Thyroid gland (tissue), 4 donors: ENCODE measurements at regions not wholly inside any gene's neighbourhood (a gene's known extent, or its start where the extent isn't known, plus 50 kb on each side); places are given as distances from the start of the nearest gene placed in this dataset.

Experiments
- DNase-seq, 2 donors: peaks; one replicate each; pipeline ENCODE4 v3.0.0-alpha.2; 2019
- H3K27ac ChIP-seq, 3 donors: fragments of 200-600 bp; sonication (generic); 1 replicate in 2 of 3; 2 replicates in 1 of 3; pipeline ENCODE4 v1.5.1; 2016 to 2019; ENCODE audit warnings: mild to moderate bottlenecking in 1 of 3, moderate library complexity in 1 of 3
- H3K27me3 ChIP-seq: fragments of 200-600 bp; sonication (generic); one replicate; pipeline ENCODE4 v1.5.1; 2019
- H3K36me3 ChIP-seq, 2 donors: fragments of 200-600 bp; sonication (generic); one replicate each; pipeline ENCODE4 v1.5.1; 2016 to 2019
- H3K4me1 ChIP-seq, 2 donors: fragments of 200-600 bp; sonication (generic); one replicate each; pipeline ENCODE4 v1.5.1; 2017 to 2019
- H3K4me3 ChIP-seq, 3 donors: fragments of 200-600 bp; sonication (generic); replicated peaks in 1 of 3; 1 replicate in 2 of 3; 2 replicates in 1 of 3; pipeline ENCODE4 v1.5.1; 2016; ENCODE audit warnings: mild to moderate bottlenecking in 1 of 3
- H3K9me3 ChIP-seq: fragments of 200-600 bp; sonication (generic); one replicate; pipeline ENCODE4 v1.5.1; 2017
- POLR2A ChIP-seq, 2 donors: fragments of 450-650 bp; IDR thresholded peaks; one replicate each; pipeline ENCODE4 v1.6.1; 2017; ENCODE audit warnings: antibody characterized with exemption in 2 of 2, mild to moderate bottlenecking in 2 of 2, moderate library complexity in 1 of 2
- WGBS, 2 donors: methylation state at CpG; one replicate each; pipeline ENCODE4 v1.1.5; 2017; 5-methylcytosine and 5-hydroxymethylcytosine counted together
- intact Hi-C: fragments of 100-400 bp; cut with DNase I; formaldehyde crosslinking; loops from one replicate; pipeline ENCODE4 v1.15.1; 2023
- TF ChIP-seq, protein P1 (sequence below), 6 experiments: fragments of 200-600 bp in 3 of 6; fragments of 450-650 bp in 3 of 6; sonication (generic) in 3 of 6; IDR thresholded peaks; one replicate each; pipeline ENCODE4 v1.5.1; 2016 to 2019; ENCODE audit warnings: antibody characterized with exemption in 6 of 6, mild to moderate bottlenecking in 2 of 6, inconsistent platforms in 1 of 6, moderate library complexity in 1 of 6

DNA sequence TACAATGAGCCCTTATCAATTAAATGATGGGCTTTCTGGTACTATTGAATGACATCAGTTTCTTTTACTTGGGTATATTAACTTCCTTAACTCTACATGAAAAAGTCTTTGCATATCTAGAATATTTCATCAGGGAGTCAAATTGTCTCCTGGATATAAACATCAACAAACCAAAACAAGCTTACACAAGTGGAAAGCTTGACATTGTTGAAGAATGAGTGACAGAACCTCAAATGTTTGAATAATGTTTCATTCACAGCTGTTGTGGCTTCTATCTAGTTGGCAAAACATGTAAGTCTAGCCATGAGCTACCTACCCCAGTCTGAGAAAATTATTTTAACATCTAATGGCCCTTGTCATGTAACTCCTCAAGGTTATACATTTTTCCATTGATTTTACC is 604.8 kb upstream of the ADAMTS5 start:
- Histone ChIP-seq H3K9me3 (no peaks in the 10 kb centered on the region), H3K27ac (no peak overlapping the region), H3K36me3 (no peaks in the 10 kb centered on the region), H3K4me3 (no peak overlapping the region), H3K27me3 (no peaks in the 10 kb centered on the region), H3K4me1 (no peaks in the 10 kb centered on the region)
- TF ChIP-seq POLR2A (IDR thresholded peaks at IDR 0.05), result no peak
- TF ChIP-seq, protein P1, sequence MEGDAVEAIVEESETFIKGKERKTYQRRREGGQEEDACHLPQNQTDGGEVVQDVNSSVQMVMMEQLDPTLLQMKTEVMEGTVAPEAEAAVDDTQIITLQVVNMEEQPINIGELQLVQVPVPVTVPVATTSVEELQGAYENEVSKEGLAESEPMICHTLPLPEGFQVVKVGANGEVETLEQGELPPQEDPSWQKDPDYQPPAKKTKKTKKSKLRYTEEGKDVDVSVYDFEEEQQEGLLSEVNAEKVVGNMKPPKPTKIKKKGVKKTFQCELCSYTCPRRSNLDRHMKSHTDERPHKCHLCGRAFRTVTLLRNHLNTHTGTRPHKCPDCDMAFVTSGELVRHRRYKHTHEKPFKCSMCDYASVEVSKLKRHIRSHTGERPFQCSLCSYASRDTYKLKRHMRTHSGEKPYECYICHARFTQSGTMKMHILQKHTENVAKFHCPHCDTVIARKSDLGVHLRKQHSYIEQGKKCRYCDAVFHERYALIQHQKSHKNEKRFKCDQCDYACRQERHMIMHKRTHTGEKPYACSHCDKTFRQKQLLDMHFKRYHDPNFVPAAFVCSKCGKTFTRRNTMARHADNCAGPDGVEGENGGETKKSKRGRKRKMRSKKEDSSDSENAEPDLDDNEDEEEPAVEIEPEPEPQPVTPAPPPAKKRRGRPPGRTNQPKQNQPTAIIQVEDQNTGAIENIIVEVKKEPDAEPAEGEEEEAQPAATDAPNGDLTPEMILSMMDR (IDR thresholded peaks at IDR 0.05), result no peak
- intact Hi-C loops, result no loop called here
- no peak for DNase-seq

DNA sequence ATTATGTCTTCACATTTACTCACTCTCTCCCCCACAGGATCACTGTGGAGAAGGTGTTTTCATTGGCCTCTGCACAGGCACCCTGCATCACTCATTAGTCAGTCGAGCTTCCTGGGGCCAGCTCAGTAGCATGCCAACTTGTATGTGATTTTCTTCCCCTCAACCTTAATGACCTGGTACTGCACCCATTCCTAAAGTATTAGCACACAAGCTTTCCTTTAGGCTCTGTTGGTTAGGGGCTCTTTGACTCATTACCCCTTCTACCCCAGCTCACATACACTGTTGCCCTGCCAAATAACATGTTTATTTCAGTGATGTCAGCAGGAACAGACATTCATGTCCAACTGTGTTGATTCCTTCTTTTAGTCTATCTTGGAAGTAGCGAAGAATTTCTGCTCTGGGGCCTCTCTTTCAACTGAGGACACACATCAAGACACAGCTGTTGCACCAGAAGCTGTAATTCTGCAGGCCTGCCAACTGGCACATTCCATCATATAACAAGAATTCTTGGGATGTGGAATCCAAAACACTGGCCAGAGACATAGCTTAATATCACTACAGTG is 603.5 kb upstream of the ADAMTS5 start:
- Histone ChIP-seq H3K27me3 (no peaks in the 10 kb centered on the region), H3K9me3 (no peaks in the 10 kb centered on the region), H3K36me3 (no peaks in the 10 kb centered on the region), H3K4me1 (no peaks in the 10 kb centered on the region), H3K27ac (no peak overlapping the region), H3K4me3 (no peak overlapping the region)
- peak; percentile 4 to 16 for DNase-seq
- no peak for TF ChIP-seq POLR2A (IDR thresholded peaks at IDR 0.05)
- TF ChIP-seq, protein P1 (IDR thresholded peaks at IDR 0.05), result no peak
- WGBS, 2 donors, result 71 to 80% methylated on average over 2 of the region's 2 CpGs
- intact Hi-C loops, result no loop called here

DNA sequence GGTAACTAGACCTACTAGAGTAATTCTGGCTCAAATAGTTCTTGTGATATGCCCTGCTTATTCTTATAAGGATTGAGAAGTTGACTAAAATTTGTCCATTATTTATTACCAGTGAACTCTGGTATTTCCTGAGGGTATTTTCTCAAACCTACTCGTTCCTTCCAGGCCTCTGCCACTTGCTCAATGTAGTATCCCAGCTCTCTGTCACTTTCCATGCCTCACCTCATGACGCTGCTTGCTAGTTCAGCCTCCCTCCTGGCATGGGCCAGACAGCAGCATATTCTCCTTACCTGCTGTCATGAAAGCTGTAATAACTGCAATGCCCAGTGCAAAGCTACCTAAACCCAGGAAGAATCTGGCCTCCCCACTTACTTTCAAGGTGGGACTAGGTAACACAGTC is 602.9 kb upstream of the ADAMTS5 start:
- H3K36me3 ChIP-seq, result no peaks in the 10 kb centered on the region
- no peaks in the 10 kb centered on the region for H3K9me3 ChIP-seq
- DNase-seq, result no peak
- no peak for TF ChIP-seq POLR2A (IDR thresholded peaks at IDR 0.05)
- TF ChIP-seq, protein P1 (IDR thresholded peaks at IDR 0.05), result no peak
- intact Hi-C loops, result loop anchor here (5.0 kb wide), 1 partner anchor 718 kb away; no protein-coding TSS in a partner anchor
- no peak overlapping the region for H3K4me3 ChIP-seq
- no peak overlapping the region for H3K27ac ChIP-seq
- WGBS, 2 donors, result 71 to 85% methylated on average over 2 of the region's 2 CpGs
- no peaks in the 10 kb centered on the region for H3K4me1 ChIP-seq
- no peaks in the 10 kb centered on the region for H3K27me3 ChIP-seq

DNA sequence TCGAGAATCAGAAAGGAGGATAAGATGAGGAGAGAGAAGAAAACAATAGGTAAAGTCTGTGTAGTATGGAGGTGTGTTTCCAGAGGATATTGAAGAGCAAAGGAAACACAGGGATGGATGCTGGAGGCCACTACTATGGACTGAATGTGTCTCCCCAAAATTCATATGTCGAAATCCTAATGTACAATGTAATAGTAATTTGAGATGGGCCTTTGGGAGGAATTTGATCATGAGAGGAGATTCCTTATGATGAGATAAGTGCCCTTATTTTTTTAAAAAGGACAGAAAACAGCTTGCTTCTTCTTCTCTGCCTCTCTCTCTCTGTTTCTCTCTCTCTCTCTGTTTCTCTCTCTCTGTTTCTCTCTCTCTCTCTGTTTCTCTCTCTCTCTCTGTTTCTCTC is 602.2 kb upstream of the ADAMTS5 start:
- DNase-seq, result no peak
- no peaks in the 10 kb centered on the region for H3K36me3 ChIP-seq
- no peak overlapping the region for H3K27ac ChIP-seq
- no peak overlapping the region for H3K4me3 ChIP-seq
- intact Hi-C loops, result loop anchor here (5.0 kb wide), 1 partner anchor 717 kb away; no protein-coding TSS in a partner anchor
- 88 to 90% methylated on average over 2 of the region's 2 CpGs for WGBS, 2 donors
- TF ChIP-seq, protein P1 (IDR thresholded peaks at IDR 0.05), result no peak
- TF ChIP-seq POLR2A (IDR thresholded peaks at IDR 0.05), result no peak
- H3K9me3 ChIP-seq, result no peaks in the 10 kb centered on the region
- H3K27me3 ChIP-seq, result no peaks in the 10 kb centered on the region
- H3K4me1 ChIP-seq, result no peaks in the 10 kb centered on the region

DNA sequence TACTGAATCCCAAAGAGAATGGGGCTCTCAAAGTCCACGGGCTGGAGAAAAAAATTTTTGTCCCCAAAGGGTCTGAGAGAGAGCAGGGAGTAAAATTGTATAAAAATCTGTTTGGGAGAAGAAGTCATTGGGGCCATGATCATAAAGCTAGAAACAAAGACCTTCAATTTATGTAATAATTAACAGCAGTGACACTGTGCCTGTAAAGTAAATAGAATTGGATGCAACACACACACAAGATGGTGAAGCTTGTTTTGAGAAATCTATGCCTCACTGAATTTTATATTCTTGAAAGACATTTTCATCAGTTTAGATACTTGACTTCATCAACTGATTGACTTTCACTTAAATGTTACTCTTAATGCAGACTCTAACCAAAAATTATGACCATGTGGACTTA is 600.5 kb upstream of the ADAMTS5 start:
- 94 to 97% methylated on average over 1 of the region's 1 CpG for WGBS, 2 donors
- intact Hi-C loops, result loop anchor here (5.0 kb wide), 1 partner anchor 715 kb away; no protein-coding TSS in a partner anchor
- DNase-seq, result no peak

More for the DNA sequence above, 600.5 kb upstream of the ADAMTS5 start:
- H3K27me3 ChIP-seq, result no peaks in the 10 kb centered on the region
- no peak overlapping the region for H3K27ac ChIP-seq
- no peaks in the 10 kb centered on the region for H3K36me3 ChIP-seq
- H3K4me3 ChIP-seq, result no peak overlapping the region
- no peak for TF ChIP-seq POLR2A (IDR thresholded peaks at IDR 0.05)
- TF ChIP-seq, protein P1 (IDR thresholded peaks at IDR 0.05), result no peak
- no peaks in the 10 kb centered on the region for H3K9me3 ChIP-seq
- H3K4me1 ChIP-seq, result no peaks in the 10 kb centered on the region
